ENCODE measurements at regions not wholly inside any gene's neighbourhood (a gene's known extent, or its start where the extent isn't known, plus 50 kb on each side); places are given as distances from the start of the nearest gene placed in this dataset.

GRCh38 chr6:91135406-91136103 lies 548.7 kb upstream of the MAP3K7 start:
- H3K79me2 ChIP-seq (ENCODE audit: low read length): no peaks in the 10 kb centered on the region
- intact Hi-C loops (cut with micrococcal nuclease): no loop called here
- H3K36me3 ChIP-seq (ENCODE audit: low read depth, low read length): no peaks in the 10 kb centered on the region
- no peaks in the 10 kb centered on the region for H3K4me1 ChIP-seq (ENCODE audit: insufficient read depth, low read length)
- no TSS peak for BruUV-seq (replicated peaks)
- H3F3A ChIP-seq (ENCODE audit: low read length, unreplicated experiment): no peaks in the 10 kb centered on the region
- CTCF ChIA-PET: no interaction called here
- no peaks in the 10 kb centered on the region for H3K27me3 ChIP-seq (ENCODE audit: low read length)
- DNase-seq: no peak
- H3K9me2 ChIP-seq (replicated peaks; ENCODE audit: low read length): no peaks in the 10 kb centered on the region
- no peak overlapping the region for H3K4me3 ChIP-seq (ENCODE audit: low read length)
- no peak overlapping the region for H3K27ac ChIP-seq (ENCODE audit: low read length)
- no peak for ATAC-seq
- POLR2A ChIA-PET (ENCODE audit: unreplicated experiment): no interaction called here
- no peak overlapping the region for H3K9ac ChIP-seq (ENCODE audit: low read length)
- no peaks in the 10 kb centered on the region for H4K20me1 ChIP-seq (ENCODE audit: low read length)
- no peak overlapping the region for H3K4me2 ChIP-seq (ENCODE audit: low read length)
- H2AFZ ChIP-seq (ENCODE audit: low read length): no peak overlapping the region
- no peak for TF ChIP-seq CTCF (conservative IDR thresholded peaks at IDR 0.05; ENCODE audit: low read depth, low read length)
- TF ChIP-seq EZH2phosphoT487 (IDR thresholded peaks at IDR 0.05; ENCODE audit: borderline replicate concordance, low read length): no peak
- TF ChIP-seq EZH2 (IDR thresholded peaks at IDR 0.05; ENCODE audit: low read length, unreplicated experiment): no peak
- H3K9me3 ChIP-seq (ENCODE audit: low read length): no peaks in the 10 kb centered on the region

- ATAC-seq: no peak
- Histone ChIP-seq H3K9me2 (replicated peaks; ENCODE audit: low read length) (no peaks in the 10 kb centered on the region), H3K4me2 (ENCODE audit: low read length) (no peak overlapping the region), H3K9ac (ENCODE audit: low read length) (no peak overlapping the region), H3K4me3 (ENCODE audit: low read length) (no peak overlapping the region), H3K36me3 (ENCODE audit: low read depth, low read length) (no peaks in the 10 kb centered on the region), H2AFZ (ENCODE audit: low read length) (no peak overlapping the region), H4K20me1 (ENCODE audit: low read length) (no peaks in the 10 kb centered on the region), H3K9me3 (ENCODE audit: low read length) (no peaks in the 10 kb centered on the region), H3K27me3 (ENCODE audit: low read length) (no peaks in the 10 kb centered on the region), H3K4me1 (ENCODE audit: insufficient read depth, low read length) (no peaks in the 10 kb centered on the region), H3F3A (ENCODE audit: low read length, unreplicated experiment) (no peaks in the 10 kb centered on the region), H3K27ac (ENCODE audit: low read length) (no peak overlapping the region), H3K79me2 (ENCODE audit: low read length) (no peaks in the 10 kb centered on the region)
- intact Hi-C loops (cut with micrococcal nuclease): no loop called here
- CTCF ChIA-PET: no interaction called here
- no peak for TF ChIP-seq CTCF (conservative IDR thresholded peaks at IDR 0.05; ENCODE audit: low read depth, low read length)
- TF ChIP-seq EZH2phosphoT487 (IDR thresholded peaks at IDR 0.05; ENCODE audit: borderline replicate concordance, low read length): no peak
- TF ChIP-seq EZH2 (IDR thresholded peaks at IDR 0.05; ENCODE audit: low read length, unreplicated experiment): no peak
- no TSS peak for BruUV-seq (replicated peaks)
- peak; percentile 18 for DNase-seq
- POLR2A ChIA-PET (ENCODE audit: unreplicated experiment): no interaction called here
Observed at GRCh38 chr6:91132461-91132860, 545.6 kb upstream of the MAP3K7 start.

- intact Hi-C loops (cut with micrococcal nuclease): no loop called here
- Histone ChIP-seq H3K4me2 (ENCODE audit: low read length) (no peak overlapping the region), H2AFZ (ENCODE audit: low read length) (no peak overlapping the region), H3K4me1 (ENCODE audit: insufficient read depth, low read length) (no peaks in the 10 kb centered on the region), H3K9me2 (replicated peaks; ENCODE audit: low read length) (no peaks in the 10 kb centered on the region), H3K79me2 (ENCODE audit: low read length) (no peaks in the 10 kb centered on the region), H3K9me3 (ENCODE audit: low read length) (no peaks in the 10 kb centered on the region), H3K27me3 (ENCODE audit: low read length) (no peaks in the 10 kb centered on the region), H4K20me1 (ENCODE audit: low read length) (no peaks in the 10 kb centered on the region), H3K27ac (ENCODE audit: low read length) (no peak overlapping the region), H3K9ac (ENCODE audit: low read length) (no peak overlapping the region), H3F3A (ENCODE audit: low read length, unreplicated experiment) (no peaks in the 10 kb centered on the region), H3K4me3 (ENCODE audit: low read length) (no peak overlapping the region), H3K36me3 (ENCODE audit: low read depth, low read length) (no peaks in the 10 kb centered on the region)
- ChIA-PET POLR2A (ENCODE audit: unreplicated experiment) (no interaction called here), CTCF (no interaction called here)
- no TSS peak for BruUV-seq (replicated peaks)
- no peak for DNase-seq
- ATAC-seq: no peak
- TF ChIP-seq EZH2 (IDR thresholded peaks at IDR 0.05; ENCODE audit: low read length, unreplicated experiment) (no peak), CTCF (conservative IDR thresholded peaks at IDR 0.05; ENCODE audit: low read depth, low read length) (no peak), EZH2phosphoT487 (IDR thresholded peaks at IDR 0.05; ENCODE audit: borderline replicate concordance, low read length) (no peak)
Observed at GRCh38 chr6:91130126-91130525, 543.3 kb upstream of the MAP3K7 start.

Measured in PC-3 (cell line).